Activated CD8-positive, alpha-beta memory T cell treated with anti-CD3 and anti-CD28 coated beads for 24 hours (primary cell): ENCODE measurements at regions not wholly inside any gene's neighbourhood (a gene's known extent, or its start where the extent isn't known, plus 50 kb on each side); places are given as distances from the start of the nearest gene placed in this dataset.

Experiments used
- DNase-seq: peaks from one replicate; pipeline ENCODE4 v3.0.0-alpha.2; 2020

- no peak for DNase-seq
These were observed 559.0 kb upstream of the ADARB2 start for GRCh38 chr10:2296179-2296891.

GRCh38 chr10:2294739-2295138 is 557.4 kb upstream of the ADARB2 start:
- DNase-seq: no peak

GRCh38 chr10:2284071-2284470 is 546.7 kb upstream of the ADARB2 start:
- DNase-seq: no peak

- DNase-seq: no peak
These were observed 544.9 kb upstream of the ADARB2 start for GRCh38 chr10:2282202-2282601.

- no peak for DNase-seq
These were observed 543.5 kb upstream of the ADARB2 start for GRCh38 chr10:2280713-2281300.

GRCh38 chr10:2279711-2280110 is 542.4 kb upstream of the ADARB2 start:
- no peak for DNase-seq

- DNase-seq: no peak
These were observed 541.0 kb upstream of the ADARB2 start for GRCh38 chr10:2278363-2278762.

GRCh38 chr10:2263561-2263960 is 526.2 kb upstream of the ADARB2 start:
- no peak for DNase-seq

- no peak for DNase-seq
These were observed 525.6 kb upstream of the ADARB2 start for GRCh38 chr10:2262878-2263277.

- no peak for DNase-seq
These were observed 525.0 kb upstream of the ADARB2 start for GRCh38 chr10:2262333-2262732.

GRCh38 chr10:2256241-2256640 is 518.9 kb upstream of the ADARB2 start:
- no peak for DNase-seq

GRCh38 chr10:2252096-2252495 is 514.8 kb upstream of the ADARB2 start:
- no peak for DNase-seq

GRCh38 chr10:2251631-2252030 is 514.3 kb upstream of the ADARB2 start:
- no peak for DNase-seq

GRCh38 chr10:2246747-2247146 is 509.4 kb upstream of the ADARB2 start:
- DNase-seq: no peak

- no peak for DNase-seq
These were observed 508.3 kb upstream of the ADARB2 start for GRCh38 chr10:2245580-2245979.

- DNase-seq: no peak
These were observed 507.1 kb upstream of the ADARB2 start for GRCh38 chr10:2244471-2244870.

GRCh38 chr10:2236876-2237275 is 499.6 kb upstream of the ADARB2 start:
- DNase-seq: no peak

GRCh38 chr10:2232479-2232878 is 495.2 kb upstream of the ADARB2 start:
- no peak for DNase-seq

GRCh38 chr10:2230478-2230877 is 493.2 kb upstream of the ADARB2 start:
- DNase-seq: no peak

GRCh38 chr10:2228320-2228901 is 491.1 kb upstream of the ADARB2 start:
- no peak for DNase-seq

GRCh38 chr10:2225609-2226008 is 488.3 kb upstream of the ADARB2 start:
- DNase-seq: no peak

GRCh38 chr10:2223548-2224320 is 486.4 kb upstream of the ADARB2 start:
- no peak for DNase-seq

GRCh38 chr10:2222631-2223030 is 485.3 kb upstream of the ADARB2 start:
- DNase-seq: no peak

GRCh38 chr10:2214805-2215204 is 477.5 kb upstream of the ADARB2 start:
- DNase-seq: no peak
